ENCODE measurements at regions not wholly inside any gene's neighbourhood (a gene's known extent, or its start where the extent isn't known, plus 50 kb on each side); places are given as distances from the start of the nearest gene placed in this dataset.
"Not testable (repeated sequence)": the region's sequence is repeated elsewhere in the genome, so short reads cannot be mapped to it uniquely, and the experiment has no call there.

- no peak for DNase-seq
These were observed 84.9 kb upstream of the NRN1 start for GRCh38 chr6:6091608-6092002.

GRCh38 chr6:6090861-6091607 lies 84.3 kb upstream of the NRN1 start:
- no peak for DNase-seq

GRCh38 chr6:6085928-6086668 lies 79.4 kb upstream of the NRN1 start:
- peak; percentile 36 to 38 for DNase-seq

- DNase-seq = no peak
These were observed 74.2 kb upstream of the NRN1 start for GRCh38 chr6:6080975-6081374.

GRCh38 chr6:6074190-6074589 lies 67.5 kb upstream of the NRN1 start:
- DNase-seq = no peak

- DNase-seq = not testable (repeated sequence)
These were observed 61.4 kb upstream of the NRN1 start for GRCh38 chr6:6068157-6068556.

GRCh38 chr6:6058054-6058444 lies 51.3 kb upstream of the NRN1 start:
- no peak for DNase-seq

- DNase-seq = peak; percentile 35 to 83
These were observed 50.8 kb upstream of the NRN1 start for GRCh38 chr6:6057442-6058053.

All from inflammatory macrophage treated with lipopolysaccharide for 1 hour (primary cell).